ENCODE measurements at regions not wholly inside any gene's neighbourhood (a gene's known extent, or its start where the extent isn't known, plus 50 kb on each side); places are given as distances from the start of the nearest gene placed in this dataset.
"Not testable (repeated sequence)": the region's sequence is repeated elsewhere in the genome, so short reads cannot be mapped to it uniquely, and the experiment has no call there.

GRCh38 chrX:145949056-145949455 is 131.4 kb downstream of the SLITRK2 start:
- no peak overlapping the region for H3K27ac ChIP-seq
- DNase-seq (ENCODE audit: low spot score): no peak

GRCh38 chrX:145953628-145954027 is 136.0 kb downstream of the SLITRK2 start:
- DNase-seq (ENCODE audit: low spot score): no peak
- no peaks in the 10 kb centered on the region for H3K27me3 ChIP-seq
- TF ChIP-seq CTCF (IDR thresholded peaks at IDR 0.05): no peak
- H3K4me1 ChIP-seq: no peaks in the 10 kb centered on the region
- no peak overlapping the region for H3K27ac ChIP-seq
- no peaks in the 10 kb centered on the region for H3K9me3 ChIP-seq
- H3K36me3 ChIP-seq: no peaks in the 10 kb centered on the region
- H3K4me3 ChIP-seq: no peak overlapping the region

More at GRCh38 chrX:145949056-145949455, 131.4 kb downstream of the SLITRK2 start:
- Histone ChIP-seq H3K4me1 (no peaks in the 10 kb centered on the region), H3K4me3 (no peak overlapping the region), H3K36me3 (no peaks in the 10 kb centered on the region), H3K9me3 (no peaks in the 10 kb centered on the region), H3K27me3 (no peaks in the 10 kb centered on the region)
- no peak for TF ChIP-seq CTCF (IDR thresholded peaks at IDR 0.05)

- H3K4me3 ChIP-seq: no peak overlapping the region
- no peaks in the 10 kb centered on the region for H3K36me3 ChIP-seq
- H3K9me3 ChIP-seq: no peaks in the 10 kb centered on the region
- DNase-seq (ENCODE audit: low spot score): no peak
- no peaks in the 10 kb centered on the region for H3K4me1 ChIP-seq
- TF ChIP-seq CTCF (IDR thresholded peaks at IDR 0.05): no peak
- H3K27ac ChIP-seq: no peak overlapping the region
- no peaks in the 10 kb centered on the region for H3K27me3 ChIP-seq
Measured at GRCh38 chrX:145990051-145990450, 172.4 kb downstream of the SLITRK2 start.

- Histone ChIP-seq H3K36me3 (no peaks in the 10 kb centered on the region), H3K4me1 (no peaks in the 10 kb centered on the region), H3K4me3 (no peak overlapping the region), H3K27me3 (no peaks in the 10 kb centered on the region), H3K27ac (no peak overlapping the region), H3K9me3 (no peaks in the 10 kb centered on the region)
- no peak for DNase-seq (ENCODE audit: low spot score)
- no peak for TF ChIP-seq CTCF (IDR thresholded peaks at IDR 0.05)
Measured at GRCh38 chrX:146006637-146007036, 189.0 kb downstream of the SLITRK2 start.

- no peak for TF ChIP-seq CTCF (IDR thresholded peaks at IDR 0.05)
- no peaks in the 10 kb centered on the region for H3K36me3 ChIP-seq
- no peak for DNase-seq (ENCODE audit: low spot score)
- no peak overlapping the region for H3K27ac ChIP-seq
- H3K4me3 ChIP-seq: no peak overlapping the region
- H3K9me3 ChIP-seq: no peaks in the 10 kb centered on the region
- no peaks in the 10 kb centered on the region for H3K27me3 ChIP-seq
- H3K4me1 ChIP-seq: no peaks in the 10 kb centered on the region
Measured at GRCh38 chrX:146036000-146036399, 218.4 kb downstream of the SLITRK2 start.

- Histone ChIP-seq H3K4me1 (no peaks in the 10 kb centered on the region), H3K27me3 (no peaks in the 10 kb centered on the region), H3K9me3 (no peaks in the 10 kb centered on the region), H3K4me3 (no peak overlapping the region), H3K27ac (no peak overlapping the region), H3K36me3 (no peaks in the 10 kb centered on the region)
- no peak for TF ChIP-seq CTCF (IDR thresholded peaks at IDR 0.05)
- DNase-seq (ENCODE audit: low spot score): no peak
Measured at GRCh38 chrX:146041741-146042140, 224.1 kb downstream of the SLITRK2 start.

GRCh38 chrX:146046011-146046715 is 228.5 kb downstream of the SLITRK2 start:
- not testable (repeated sequence) for DNase-seq (ENCODE audit: low spot score); H3K27me3 ChIP-seq; H3K27ac ChIP-seq; H3K36me3 ChIP-seq; H3K4me3 ChIP-seq; H3K9me3 ChIP-seq; H3K4me1 ChIP-seq

- H3K9me3 ChIP-seq; H3K36me3 ChIP-seq; H3K27me3 ChIP-seq; DNase-seq (ENCODE audit: low spot score); H3K4me1 ChIP-seq; H3K4me3 ChIP-seq; H3K27ac ChIP-seq: not testable (repeated sequence)
Measured at GRCh38 chrX:146049568-146049967, 231.9 kb downstream of the SLITRK2 start.
